Kasumi-1 (cell line): ENCODE measurements at regions not wholly inside any gene's neighbourhood (a gene's known extent, or its start where the extent isn't known, plus 50 kb on each side); places are given as distances from the start of the nearest gene placed in this dataset.

Experiments
- DNase-seq, 2 experiments: peaks; one replicate each; lab custom pipeline; 2025; lab: John Stamatoyannopoulos, UW

DNA sequence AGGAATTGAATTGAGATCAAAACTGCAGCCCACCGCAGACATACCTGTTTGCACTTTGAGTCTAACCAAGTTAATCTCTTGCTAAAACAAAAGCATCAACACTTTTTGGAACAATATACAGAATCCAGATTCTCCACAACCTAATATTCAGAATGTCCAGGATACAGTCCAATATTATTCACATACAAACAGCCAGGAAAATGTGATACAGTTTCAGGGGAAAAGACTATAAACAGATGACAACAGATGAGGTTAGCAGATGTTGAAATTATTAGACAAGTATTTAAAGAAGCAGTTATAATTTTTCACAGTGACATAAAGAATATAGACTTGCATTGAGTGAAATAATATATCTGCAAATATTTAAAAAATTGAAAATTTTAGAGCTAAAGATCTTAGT, 678.1 kb upstream of the CXADR start:
- no peak for DNase-seq

DNA sequence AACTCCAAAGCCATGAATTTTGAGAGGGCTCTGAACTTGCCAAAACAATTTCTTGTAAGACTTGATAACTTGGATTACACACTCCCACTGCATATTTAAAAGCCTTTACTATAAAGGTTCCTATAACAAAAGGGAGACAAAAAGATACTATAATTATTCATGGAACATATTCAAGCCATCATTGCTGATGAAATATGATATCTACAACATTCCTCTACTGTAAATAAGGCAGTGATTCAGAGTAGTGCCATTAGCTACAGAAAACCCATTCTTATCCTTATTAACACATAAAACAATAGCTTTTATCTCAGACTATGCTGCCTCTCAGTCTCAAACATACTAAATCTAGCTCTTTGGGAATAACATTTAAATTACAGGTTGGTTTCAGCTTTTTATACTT, 675.5 kb upstream of the CXADR start:
- no peak for DNase-seq

DNA sequence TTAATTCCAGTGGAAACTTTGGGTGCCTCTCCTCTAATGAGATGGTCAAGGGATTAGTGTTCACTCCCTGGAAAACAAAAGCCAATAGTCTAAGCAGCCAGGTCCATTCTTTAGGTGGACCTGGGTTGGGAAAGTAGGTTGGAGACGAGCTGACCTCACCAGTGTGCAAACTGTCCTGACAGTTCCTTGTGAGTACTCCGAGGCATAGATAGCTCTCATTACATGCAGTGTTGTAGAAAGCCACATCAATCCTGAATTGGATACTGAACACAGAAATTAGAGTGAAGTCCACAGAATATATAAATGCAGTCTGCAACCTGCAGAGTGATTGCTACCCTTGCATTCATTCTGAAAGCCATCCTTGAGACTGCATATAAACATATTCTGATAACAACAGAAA, 675.1 kb upstream of the CXADR start:
- no peak for DNase-seq

DNA sequence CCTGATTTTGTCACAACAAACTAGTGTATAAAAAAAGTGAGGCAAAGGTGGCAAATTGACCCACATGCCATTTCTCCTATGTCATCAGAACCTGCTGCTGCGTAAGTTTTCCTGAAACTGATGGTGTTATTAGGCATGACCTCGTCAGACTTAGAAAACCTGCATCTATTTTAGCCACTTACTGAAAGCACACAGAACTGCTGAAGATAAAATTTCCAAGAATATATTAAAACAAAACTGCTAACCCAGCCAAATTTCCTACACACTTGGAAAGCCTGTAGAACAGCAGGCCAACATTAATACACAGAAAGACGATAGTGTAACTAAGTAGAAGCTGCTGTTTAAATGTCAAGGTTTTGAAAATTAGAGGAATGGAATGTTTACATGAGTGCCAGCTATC, 674.5 kb upstream of the CXADR start:
- DNase-seq: no peak

DNA sequence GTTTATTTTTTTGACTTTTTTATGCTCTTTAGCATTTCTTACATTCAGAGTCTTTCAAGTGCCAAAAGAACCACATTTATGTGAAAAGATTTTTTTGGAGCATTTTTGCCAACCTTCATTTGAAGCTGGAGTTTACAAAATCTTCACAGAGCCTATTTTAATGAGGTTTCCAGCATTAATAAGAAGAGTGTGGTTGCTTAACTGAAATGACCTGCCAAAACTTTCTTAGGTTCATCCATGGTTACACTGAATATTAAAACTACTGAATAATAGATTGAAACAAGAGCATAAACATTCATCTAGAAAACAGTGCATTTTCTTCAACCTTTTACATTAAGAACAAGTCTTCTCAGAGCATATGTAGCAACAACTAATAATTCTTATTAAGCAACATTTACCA, 672.3 kb upstream of the CXADR start:
- no peak for DNase-seq

DNA sequence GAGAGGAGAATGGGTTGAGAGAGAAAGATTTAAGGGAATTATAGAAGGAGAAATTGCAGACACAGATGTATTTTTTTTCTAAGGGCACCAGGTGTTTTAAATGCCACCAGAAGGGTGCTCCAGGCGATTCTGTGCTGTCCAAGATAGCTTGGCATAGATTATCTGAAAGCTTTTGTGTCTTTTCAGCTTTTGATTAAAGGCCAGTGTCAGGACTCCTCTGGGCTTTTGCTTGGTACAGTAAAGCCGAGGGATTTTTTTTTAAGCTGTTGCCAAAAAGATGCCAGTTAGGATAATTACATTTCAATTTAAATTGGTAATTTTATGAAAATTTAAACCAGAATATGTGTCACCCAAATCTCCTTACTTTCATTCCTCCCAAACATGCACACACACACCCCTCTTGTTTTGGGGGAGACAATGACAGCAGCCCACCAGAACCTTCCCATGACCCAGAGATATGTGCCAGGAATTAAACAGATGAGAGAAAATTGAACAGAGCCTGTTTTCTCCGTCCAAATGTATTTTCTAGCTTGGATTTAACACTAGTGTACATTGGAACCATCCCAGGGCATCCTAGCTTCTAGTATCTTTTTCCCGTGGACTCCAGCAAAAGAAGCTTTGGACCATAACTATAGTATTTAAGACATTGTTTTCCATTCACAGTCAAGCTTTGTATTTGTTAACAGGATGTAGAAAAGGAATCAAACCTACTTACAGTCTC, 670.7 kb upstream of the CXADR start:
- no peak for DNase-seq

DNA sequence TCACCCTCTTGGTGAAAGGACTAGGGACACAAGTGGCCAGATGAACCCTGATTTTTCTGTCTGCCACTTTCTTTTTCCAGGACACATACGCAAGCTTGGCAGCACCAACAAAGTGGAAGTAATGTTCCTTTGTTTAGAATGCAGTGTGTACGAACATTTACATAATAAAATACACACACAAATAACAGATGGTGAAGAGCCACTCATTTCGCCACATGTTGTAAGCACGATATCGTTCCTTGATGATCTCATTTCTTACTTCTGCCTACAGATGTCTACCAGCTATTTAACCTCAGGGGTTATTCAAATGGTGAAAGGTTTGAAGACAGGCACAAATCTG, 670.2 kb upstream of the CXADR start:
- no peak for DNase-seq

DNA sequence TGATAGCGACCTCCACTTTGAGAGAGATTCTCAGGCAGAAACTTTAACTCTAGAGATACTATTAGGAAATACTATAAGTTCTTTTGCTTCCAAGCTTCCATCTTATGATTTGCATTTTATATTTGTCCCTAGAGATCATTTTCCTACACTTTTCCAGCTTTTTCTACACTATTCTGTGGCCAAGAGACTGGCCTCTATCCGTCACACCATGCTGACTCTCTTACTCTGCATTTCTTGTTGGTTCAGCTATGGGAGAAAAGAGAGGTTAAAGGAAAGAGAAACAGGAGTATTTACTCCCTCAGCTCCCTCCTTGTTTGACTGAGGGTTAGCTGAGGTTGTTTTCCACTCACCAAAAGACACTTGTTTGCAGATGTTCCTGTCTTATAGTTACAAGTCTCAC, 665.6 kb upstream of the CXADR start:
- no peak for DNase-seq

DNA sequence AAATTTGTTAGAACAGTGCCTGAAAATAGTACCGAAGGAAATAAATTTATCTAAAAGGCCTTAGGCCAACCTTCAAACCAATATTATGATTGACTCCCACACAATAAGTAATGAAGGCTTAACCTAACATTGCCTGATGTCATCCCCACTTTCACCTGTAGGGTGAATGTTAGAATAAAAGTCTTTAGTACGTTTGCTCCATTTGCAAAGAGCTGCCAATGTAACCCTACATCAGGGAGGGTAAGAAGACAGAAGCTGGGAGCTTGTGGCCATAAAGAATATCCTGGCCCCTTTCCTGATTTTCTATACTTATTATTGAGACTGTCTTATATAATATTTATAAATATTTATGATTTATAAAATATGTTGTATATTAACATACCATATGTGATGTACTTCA, 661.8 kb upstream of the CXADR start:
- no peak for DNase-seq

DNA sequence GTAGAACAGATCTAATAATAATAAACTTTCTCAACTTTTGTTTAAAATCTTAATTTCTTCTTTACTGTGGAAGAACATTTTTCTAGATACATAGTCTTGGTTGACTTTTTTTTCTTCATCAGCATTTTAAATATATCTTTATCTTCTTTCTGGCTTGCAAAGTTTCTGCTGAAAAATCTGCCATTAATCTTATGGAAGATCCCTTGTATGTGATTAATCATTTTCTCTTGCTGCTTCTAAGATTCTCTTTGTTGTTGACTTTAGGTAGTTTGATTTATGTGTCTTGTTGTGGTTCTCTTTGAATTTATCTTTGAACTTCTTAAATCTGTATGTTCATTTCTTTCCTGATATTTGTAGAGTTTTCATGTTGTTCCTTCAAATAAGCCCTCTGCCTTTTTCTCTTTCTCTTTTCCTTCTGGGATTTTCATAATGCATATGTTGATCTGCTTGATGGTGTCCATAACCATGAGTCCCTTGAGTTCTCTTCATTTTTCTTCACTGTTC, 657.6 kb upstream of the CXADR start:
- no peak for DNase-seq

DNA sequence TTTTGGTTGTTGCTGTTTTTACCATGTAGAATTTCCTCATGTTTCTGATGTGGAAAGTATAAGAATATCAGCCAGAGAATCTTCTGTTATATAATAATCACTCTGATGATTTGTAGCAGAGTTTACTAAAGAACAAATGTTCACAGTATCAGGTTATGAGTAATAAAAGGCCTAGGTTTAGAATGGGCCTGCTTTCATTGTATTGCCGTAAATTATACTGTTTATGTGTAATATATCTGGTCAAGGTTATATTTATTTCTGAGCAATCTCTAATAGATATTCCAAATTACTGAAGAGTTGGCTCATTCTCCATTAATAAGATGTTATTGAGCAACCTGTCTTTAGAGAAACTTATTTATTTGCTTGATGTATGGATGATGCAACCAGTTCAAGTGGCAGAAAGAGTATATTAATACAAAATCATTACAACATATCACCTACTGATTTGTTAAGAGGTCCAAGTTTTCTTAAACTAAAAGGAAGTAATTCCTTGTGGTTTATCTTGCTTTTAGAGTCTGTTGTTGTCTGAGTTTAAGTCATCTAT, 649.4 kb upstream of the CXADR start:
- no peak for DNase-seq

DNA sequence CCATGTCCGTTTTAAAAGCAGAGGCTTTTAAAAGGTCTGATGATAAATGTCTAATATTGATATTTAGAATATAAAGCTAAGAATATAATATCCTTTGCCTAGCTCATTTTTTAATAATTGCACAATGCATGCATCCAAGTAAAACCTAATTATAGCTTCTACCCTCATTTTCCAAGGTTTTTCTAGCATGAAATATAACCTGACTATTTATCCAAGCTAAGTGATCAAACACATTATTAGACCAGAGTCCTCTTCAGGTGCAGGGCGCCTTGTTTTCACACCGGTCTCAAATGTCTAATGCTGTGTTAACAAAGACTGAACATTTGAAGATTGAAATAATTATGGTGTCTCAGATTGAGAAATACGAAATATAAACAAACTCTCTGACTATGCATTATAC, 648.9 kb upstream of the CXADR start:
- no peak for DNase-seq

DNA sequence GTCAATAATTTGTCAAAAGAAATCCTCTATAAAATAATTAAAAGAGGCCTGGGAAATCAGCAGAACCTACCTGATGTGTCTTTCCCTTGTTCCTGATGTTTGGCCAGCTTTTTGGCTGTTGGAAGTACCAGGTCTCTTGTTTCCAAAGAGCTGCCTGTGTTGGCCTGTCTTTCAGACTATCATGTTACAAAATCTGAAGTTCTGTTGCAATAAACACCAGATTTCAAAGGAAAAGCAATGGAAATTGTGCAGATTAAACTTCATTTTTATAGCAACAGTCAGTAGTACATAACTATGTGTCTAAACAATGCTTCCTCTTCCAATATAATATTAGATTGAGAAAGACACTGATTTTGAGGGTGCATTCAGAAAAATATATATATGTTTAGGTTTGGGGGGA, 647.2 kb upstream of the CXADR start:
- no peak for DNase-seq

DNA sequence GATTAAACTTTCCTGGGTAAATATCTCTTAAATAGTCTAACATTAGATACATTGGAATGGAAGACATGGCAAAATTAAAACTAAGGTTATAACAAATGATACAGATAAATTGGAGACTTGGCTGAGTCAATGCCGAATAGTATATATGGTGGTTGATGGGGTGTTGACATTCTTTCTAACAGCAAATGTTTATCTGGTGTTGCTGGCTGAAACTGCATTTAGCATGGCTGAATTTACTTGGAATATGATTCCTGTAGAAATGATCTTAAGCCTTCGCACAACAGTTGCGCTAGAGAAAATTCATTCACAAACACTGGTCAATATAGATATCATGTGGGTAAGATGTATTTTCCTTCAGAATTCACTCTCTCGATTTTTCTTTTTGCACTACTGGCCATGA, 646.0 kb upstream of the CXADR start:
- DNase-seq: no peak

DNA sequence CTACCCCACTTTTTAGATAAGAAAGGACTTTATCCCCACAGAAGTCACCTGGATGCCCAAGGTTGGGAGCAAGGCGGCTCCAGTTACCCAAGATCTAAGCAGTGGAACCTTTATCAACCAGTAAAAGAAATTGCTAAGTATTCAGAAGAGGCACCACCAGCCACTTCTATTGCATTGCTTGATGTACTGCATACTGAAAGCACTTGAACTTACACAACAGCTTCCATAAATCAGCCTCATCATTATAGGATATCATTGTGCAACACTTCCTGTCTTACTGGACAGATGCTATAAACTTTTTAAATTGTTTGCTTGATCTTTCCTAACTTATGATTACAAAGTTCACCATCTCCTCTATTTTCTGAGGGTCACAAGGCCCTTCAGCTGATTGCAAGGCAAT, 642.7 kb upstream of the CXADR start:
- DNase-seq: no peak

DNA sequence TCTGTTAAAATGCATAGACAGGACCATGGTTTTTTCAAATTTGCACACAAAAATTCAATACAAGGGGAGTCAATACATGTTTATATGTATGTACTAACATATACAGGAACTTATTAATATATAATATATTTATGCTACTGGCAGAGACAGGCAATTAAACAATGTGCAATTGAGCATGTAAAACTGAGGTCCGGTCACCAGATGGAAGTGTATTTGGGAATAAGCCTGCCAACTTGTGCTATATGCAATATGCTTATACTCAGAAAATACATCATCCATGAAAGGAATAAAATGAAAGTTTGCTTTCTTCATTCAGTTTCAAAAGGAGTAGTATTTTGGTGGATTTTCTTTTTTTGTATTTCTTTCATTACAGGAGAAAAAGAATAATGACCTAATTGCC, 640.2 kb upstream of the CXADR start:
- no peak for DNase-seq

DNA sequence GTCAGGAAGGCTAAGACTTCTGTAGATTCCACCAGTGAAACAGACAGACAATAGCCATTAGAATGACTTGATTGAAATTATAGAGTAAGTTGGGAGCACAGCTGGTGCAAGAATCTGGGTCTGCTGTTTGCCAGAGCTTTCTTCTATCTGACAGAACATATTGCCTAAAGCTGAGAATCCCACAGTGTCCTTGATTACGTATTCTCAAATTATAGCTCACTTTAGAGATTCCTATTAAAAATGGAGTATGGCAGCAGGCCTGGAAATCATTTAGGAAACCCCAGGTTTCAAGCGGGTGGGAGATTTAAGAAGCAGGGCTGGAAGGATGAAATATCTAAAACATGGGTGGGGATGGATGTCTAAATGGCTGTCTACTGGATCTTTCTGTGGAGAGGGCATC, 639.7 kb upstream of the CXADR start:
- DNase-seq: no peak

DNA sequence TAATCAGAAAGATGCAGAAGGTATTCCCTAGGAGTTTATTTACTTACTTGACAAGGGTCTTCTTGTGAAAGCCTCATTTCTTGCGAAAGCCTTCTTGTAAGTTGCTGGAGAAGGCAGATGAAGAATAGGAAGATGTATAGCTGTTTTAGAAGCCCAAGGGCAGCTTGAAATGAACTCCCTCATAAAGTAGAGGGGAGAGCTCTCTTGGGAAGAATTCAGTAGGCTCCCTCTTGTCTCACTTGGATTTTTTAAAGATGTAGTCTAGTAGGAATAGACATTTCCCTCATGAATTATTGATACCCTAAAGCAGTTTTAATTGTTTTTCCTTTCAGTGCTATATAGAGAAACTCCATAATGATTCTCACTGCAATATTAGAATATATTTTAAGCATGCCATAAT, 639.2 kb upstream of the CXADR start:
- DNase-seq: no peak

DNA sequence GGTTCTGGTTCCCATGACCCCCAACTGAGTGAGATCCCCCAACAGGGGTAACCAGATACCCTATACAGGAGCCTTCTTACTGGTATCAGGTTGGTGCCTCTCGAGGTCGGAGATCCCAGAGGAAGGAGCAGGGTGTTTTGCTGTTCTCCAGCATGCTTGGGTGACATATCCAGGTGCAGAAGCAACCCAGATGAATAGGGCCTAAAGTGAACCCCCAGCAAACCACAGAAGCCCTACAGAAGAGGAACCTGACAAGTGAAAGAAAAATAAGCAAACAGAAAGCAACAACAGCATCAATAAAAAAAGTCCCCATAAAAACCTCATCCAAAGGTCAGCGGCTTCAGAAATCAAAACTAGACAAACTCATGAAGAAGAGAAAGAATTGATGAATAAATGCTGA, 633.4 kb upstream of the CXADR start:
- DNase-seq: no peak

DNA sequence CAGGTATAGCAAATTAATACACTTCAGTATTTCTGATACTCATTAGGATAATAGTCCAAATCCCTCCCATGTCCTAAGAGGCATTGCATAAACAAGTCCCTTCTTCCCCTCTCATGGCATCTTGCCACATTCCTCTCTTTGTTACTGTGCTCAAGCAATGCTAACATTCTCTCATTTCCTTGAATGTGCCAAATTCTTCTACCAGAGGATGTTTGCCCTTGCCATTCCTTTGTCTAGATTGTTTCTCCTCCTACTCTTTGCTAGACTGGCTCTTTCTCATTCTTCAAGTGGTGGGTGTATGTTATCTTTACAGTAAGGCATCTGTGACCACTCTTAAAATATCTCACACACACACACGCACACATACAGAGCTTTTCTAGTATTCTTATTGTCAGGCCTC, 621.0 kb upstream of the CXADR start:
- DNase-seq: no peak

DNA sequence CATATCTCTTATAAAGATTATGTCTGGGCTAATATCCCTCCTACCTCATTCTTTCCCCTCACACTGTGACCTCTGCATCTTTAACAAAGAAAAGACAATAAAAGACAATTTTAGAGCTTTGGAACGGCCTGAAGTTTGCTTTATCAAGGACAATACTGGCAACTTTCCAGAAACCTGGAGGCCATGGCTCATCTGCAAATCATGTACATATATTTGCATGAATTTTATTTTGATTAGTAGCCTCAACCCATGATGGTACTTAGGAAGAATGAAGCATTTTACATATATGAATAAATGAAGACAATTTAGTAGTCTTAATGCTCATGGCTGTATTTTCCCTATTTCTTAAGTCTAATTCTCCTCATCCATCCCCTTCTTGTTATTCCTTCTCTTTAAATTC, 612.2 kb upstream of the CXADR start:
- DNase-seq: no peak

DNA sequence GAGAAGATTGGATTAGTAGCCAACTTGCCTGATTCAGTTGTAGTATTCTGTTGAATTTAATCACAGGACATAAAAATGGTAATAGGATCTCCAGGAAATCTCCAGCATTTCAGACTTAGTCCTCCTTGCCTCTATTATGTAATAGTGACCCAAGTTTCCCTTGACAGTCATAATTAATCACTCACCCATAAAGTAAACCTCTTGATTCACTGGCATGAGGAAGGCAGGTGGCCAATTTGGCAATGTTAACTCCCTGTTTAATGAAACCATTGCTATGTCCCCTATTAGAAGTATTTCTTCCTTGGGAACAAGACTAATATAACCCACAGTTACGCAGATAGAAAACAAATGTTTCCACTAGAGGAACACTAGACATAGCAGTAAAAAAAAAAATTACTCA, 604.8 kb upstream of the CXADR start:
- no peak for DNase-seq

DNA sequence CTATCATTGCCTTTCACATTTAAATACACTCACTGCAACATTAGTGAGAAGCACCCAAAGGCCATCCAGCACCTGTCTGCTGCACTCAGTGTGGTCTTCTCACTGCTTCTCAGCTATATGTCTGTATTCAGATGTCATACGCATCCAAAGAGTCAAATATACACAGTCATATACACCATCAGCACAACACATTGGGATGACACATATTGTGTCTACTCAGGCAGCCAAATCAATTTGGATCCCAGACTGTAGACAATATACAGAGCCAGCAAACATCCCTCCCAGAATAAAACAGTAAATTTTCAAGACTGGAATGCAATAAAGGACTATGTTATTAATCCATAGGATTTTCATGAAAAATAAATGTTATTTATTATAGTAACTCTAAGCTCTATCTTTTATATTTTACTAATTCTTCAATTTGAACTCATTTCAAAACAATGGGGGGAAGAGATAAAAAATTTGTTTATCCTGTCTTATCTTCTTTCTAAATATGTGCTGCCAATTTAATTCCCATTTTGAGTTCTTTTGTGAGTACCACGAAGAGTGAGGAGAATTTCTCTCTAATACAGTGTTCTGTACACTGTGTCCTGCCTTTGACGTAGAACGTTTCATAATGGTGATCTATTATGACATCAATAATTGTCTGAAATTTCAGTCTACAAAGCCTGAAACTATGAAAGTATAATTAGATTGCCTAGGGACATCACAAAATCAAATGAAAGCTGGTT, 602.2 kb upstream of the CXADR start:
- DNase-seq: no peak

DNA sequence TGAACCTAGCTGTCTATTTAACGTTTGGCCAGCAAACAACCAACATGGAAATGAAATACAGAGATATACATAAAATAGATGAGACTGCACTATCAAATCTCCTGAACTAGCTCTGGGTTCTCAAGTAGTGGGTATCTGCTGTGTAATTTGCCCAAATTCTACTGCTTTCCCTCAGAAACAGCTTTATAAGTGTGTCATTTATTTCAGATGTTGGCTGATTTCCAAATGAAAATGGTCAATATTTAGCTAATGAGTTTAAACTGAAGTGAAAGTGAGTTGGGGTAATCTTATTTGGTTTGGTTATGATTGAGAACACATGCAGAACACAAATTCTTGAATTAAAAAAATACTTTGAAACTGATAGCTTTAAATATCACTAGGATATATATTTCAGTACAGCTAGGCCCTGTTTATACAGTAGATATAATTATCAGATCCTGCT, 601.7 kb upstream of the CXADR start:
- DNase-seq: no peak
